ENCODE measurements at regions not wholly inside any gene's neighbourhood (a gene's known extent, or its start where the extent isn't known, plus 50 kb on each side); places are given as distances from the start of the nearest gene placed in this dataset.

DNA sequence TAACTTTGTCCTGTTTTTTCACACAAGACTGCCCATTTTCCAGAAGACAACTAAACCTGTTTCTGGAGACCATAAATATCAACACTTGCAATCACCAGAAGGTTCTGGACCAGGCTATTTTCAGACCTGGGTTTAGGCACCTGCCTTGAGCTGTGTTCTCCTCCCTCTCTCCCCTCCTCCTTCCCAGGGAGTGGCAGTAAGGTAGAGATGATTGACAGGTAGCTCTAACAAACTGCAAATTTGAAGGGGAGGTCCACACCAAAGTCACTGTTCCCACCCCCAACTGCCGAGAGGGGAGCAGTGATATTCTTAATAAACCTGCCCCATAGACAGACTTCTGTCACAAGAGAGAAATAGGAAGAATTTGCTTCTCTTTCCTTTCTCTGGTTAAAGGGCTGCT lies 91.2 kb upstream of the BACH2 start:
- Histone ChIP-seq H2AFZ (ENCODE audit: low read length, unreplicated experiment) (no peak overlapping the region), H3K4me3 (ENCODE audit: low read depth, low read length) (no peak overlapping the region), H3K4me1 (ENCODE audit: control insufficient read depth, insufficient read depth, low read length, unreplicated experiment) (peaks cover 11% of the 10 kb centered on the region), H3K27me3 (ENCODE audit: insufficient read depth, low read length) (no peaks in the 10 kb centered on the region), H3K79me2 (ENCODE audit: control insufficient read depth, insufficient read depth, low read length, unreplicated experiment) (no peaks in the 10 kb centered on the region), H3K27ac (ENCODE audit: low read depth, low read length) (no peak overlapping the region), H3K36me3 (ENCODE audit: insufficient read depth, low read length) (no peaks in the 10 kb centered on the region)

DNA sequence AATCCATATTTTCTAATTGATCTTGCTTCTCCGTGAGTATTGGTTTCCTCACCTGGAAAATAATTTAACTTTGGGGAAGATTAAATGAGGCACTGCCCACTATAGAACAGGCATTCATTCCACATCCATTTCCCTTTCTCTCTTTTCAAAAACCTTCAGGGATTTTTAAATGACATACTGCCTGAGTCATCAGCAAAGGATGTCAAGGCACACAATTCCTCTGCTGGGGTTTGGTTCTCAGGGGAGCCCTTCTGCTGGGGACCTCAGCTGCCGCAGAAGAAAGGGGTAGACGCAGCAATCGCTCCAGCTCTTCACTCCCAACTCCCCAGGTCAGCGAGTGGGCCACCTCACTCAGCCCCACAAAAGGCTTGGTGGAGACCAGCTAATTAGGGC lies 90.7 kb upstream of the BACH2 start:
- no peaks in the 10 kb centered on the region for H3K79me2 ChIP-seq (ENCODE audit: control insufficient read depth, insufficient read depth, low read length, unreplicated experiment)
- peaks cover 11% of the 10 kb centered on the region for H3K4me1 ChIP-seq (ENCODE audit: control insufficient read depth, insufficient read depth, low read length, unreplicated experiment)
- no peak overlapping the region for H3K4me3 ChIP-seq (ENCODE audit: low read depth, low read length)
- H3K27ac ChIP-seq (ENCODE audit: low read depth, low read length): no peak overlapping the region
- no peak overlapping the region for H2AFZ ChIP-seq (ENCODE audit: low read length, unreplicated experiment)
- H3K36me3 ChIP-seq (ENCODE audit: insufficient read depth, low read length): no peaks in the 10 kb centered on the region
- 0 out of 2 replicates have a peak, but pooled peaks cover 1% of the 10 kb centered on the region for H3K27me3 ChIP-seq (ENCODE audit: insufficient read depth, low read length)

DNA sequence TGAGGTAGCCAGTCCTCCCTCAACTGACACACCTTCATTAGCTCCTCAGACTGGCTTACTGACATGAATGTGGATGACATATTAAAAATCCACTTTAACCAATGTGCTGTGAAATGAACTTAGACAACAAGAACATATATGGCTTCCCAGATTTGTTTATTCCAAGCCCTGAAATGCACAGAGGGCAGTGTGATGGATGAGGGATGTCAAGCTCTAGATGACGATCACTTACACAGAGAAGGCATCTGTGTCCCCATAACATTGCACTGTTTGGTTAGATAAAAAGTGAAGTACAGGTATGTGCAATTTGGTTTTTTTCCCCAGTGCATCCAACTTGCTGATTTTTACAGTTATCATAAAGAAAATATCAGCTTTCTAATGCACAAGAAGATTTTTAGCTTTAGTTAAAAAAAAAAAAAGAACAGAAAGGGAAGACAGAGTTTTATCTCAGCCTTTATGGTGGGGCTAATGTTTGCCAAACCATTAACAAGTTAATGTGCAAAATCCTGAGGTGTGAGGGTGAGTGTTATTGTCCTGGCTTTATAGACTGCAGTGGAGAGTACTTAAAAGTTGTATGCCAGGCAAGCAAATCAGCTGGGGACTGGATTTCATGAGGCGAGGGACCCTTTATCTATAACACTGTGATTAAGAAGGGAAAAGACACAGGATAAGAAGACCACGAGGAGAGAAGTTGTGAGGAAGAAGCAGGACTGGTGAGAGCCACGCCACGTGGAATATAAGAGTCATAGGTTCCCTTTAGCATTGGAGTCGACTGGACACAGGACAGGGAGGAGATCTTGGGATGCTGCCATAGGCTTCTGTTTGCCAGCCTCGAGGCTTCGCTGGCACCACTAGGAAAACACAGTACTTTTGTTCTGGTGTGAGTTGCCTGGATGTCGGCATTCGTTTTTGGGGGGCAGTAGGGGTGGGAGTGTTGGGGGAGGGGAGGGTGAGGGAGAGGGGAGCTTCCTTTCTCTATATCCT lies 90.0 kb upstream of the BACH2 start:
- Histone ChIP-seq H3K36me3 (ENCODE audit: insufficient read depth, low read length) (no peaks in the 10 kb centered on the region), H3K4me1 (ENCODE audit: control insufficient read depth, insufficient read depth, low read length, unreplicated experiment) (peaks cover 11% of the 10 kb centered on the region), H3K4me3 (ENCODE audit: low read depth, low read length) (no peak overlapping the region), H3K27ac (ENCODE audit: low read depth, low read length) (no peak overlapping the region), H3K27me3 (ENCODE audit: insufficient read depth, low read length) (peaks cover 6% of the 10 kb centered on the region; the same call in 1 of the 2 replicates), H2AFZ (ENCODE audit: low read length, unreplicated experiment) (no peak overlapping the region), H3K79me2 (ENCODE audit: control insufficient read depth, insufficient read depth, low read length, unreplicated experiment) (no peaks in the 10 kb centered on the region)

GRCh38 chr6:90385759-90386313 lies 89.2 kb upstream of the BACH2 start:
- no peak overlapping the region for H3K27ac ChIP-seq (ENCODE audit: low read depth, low read length)
- H3K36me3 ChIP-seq (ENCODE audit: insufficient read depth, low read length): no peaks in the 10 kb centered on the region
- H2AFZ ChIP-seq (ENCODE audit: low read length, unreplicated experiment): no peak overlapping the region
- no peak overlapping the region for H3K4me3 ChIP-seq (ENCODE audit: low read depth, low read length)
- H3K79me2 ChIP-seq (ENCODE audit: control insufficient read depth, insufficient read depth, low read length, unreplicated experiment): no peaks in the 10 kb centered on the region
- peaks cover 13% of the 10 kb centered on the region; the same call in 1 of the 2 replicates for H3K27me3 ChIP-seq (ENCODE audit: insufficient read depth, low read length)
- H3K4me1 ChIP-seq (ENCODE audit: control insufficient read depth, insufficient read depth, low read length, unreplicated experiment): peaks cover 11% of the 10 kb centered on the region

DNA sequence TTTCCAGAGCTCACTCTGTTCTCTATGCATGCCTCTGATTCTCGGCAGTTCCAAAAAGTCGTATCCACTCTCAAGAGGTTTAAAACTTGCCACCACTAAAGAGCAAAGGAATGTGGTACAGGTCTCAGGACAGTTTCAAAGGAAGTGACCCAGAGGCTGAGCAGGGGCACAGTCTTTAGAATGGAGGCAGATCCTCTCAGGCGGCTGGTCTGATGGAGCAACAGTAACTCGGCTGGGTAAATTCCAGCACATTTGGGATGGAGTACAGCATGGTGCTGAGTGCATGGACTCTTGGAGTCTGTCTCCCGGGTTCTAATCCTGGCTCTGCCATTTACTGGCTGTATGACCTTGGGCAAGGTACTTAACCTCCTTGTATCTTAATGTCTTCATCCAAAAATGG lies 88.1 kb upstream of the BACH2 start:
- Histone ChIP-seq H3K4me1 (ENCODE audit: control insufficient read depth, insufficient read depth, low read length, unreplicated experiment) (peaks cover 11% of the 10 kb centered on the region), H3K27ac (ENCODE audit: low read depth, low read length) (no peak overlapping the region), H2AFZ (ENCODE audit: low read length, unreplicated experiment) (no peak overlapping the region), H3K79me2 (ENCODE audit: control insufficient read depth, insufficient read depth, low read length, unreplicated experiment) (no peaks in the 10 kb centered on the region), H3K4me3 (ENCODE audit: low read depth, low read length) (no peak overlapping the region), H3K27me3 (ENCODE audit: insufficient read depth, low read length) (peaks cover 13% of the 10 kb centered on the region; the same call in 1 of the 2 replicates), H3K36me3 (ENCODE audit: insufficient read depth, low read length) (no peaks in the 10 kb centered on the region)

DNA sequence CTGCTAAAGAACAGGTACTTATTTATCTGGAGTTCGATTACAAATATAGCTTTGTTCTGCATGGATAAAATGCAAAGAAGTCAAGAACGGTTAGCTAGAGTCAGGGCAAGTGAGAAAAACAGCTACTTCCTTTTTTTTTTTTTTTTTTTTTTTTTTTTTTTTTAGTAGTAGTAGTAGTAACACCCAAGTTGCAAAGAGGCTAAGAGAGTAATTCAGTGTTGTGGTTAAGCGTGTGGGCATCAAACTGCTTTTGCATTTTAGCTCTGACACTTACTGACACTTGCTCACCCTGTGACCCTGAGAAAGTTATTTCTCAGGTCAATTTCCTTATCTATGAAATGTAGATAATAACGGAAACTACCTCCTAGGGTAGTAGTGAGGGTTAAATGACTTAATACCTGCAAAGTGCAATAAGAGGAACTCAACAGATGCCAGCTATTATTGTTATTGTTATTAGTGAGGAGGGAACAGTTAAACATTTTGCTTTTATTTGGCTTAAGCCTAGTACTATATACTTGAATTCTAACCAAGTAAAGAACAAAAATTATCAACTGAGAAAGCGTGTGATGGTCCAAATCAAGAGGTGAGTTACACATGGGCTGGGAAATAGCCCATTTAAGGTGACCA lies 86.7 kb upstream of the BACH2 start:
- H3K36me3 ChIP-seq (ENCODE audit: insufficient read depth, low read length): no peaks in the 10 kb centered on the region
- H2AFZ ChIP-seq (ENCODE audit: low read length, unreplicated experiment): no peak overlapping the region
- no peak overlapping the region for H3K4me3 ChIP-seq (ENCODE audit: low read depth, low read length)
- H3K4me1 ChIP-seq (ENCODE audit: control insufficient read depth, insufficient read depth, low read length, unreplicated experiment): peaks cover 11% of the 10 kb centered on the region
- H3K27ac ChIP-seq (ENCODE audit: low read depth, low read length): no peak overlapping the region
- H3K79me2 ChIP-seq (ENCODE audit: control insufficient read depth, insufficient read depth, low read length, unreplicated experiment): no peaks in the 10 kb centered on the region
- peaks cover 13% of the 10 kb centered on the region; the same call in 1 of the 2 replicates for H3K27me3 ChIP-seq (ENCODE audit: insufficient read depth, low read length)

- Histone ChIP-seq H3K4me1 (ENCODE audit: control insufficient read depth, insufficient read depth, low read length, unreplicated experiment) (peaks cover 10% of the 10 kb centered on the region), H3K27ac (ENCODE audit: low read depth, low read length) (no peak overlapping the region), H3K79me2 (ENCODE audit: control insufficient read depth, insufficient read depth, low read length, unreplicated experiment) (no peaks in the 10 kb centered on the region), H3K36me3 (ENCODE audit: insufficient read depth, low read length) (no peaks in the 10 kb centered on the region), H2AFZ (ENCODE audit: low read length, unreplicated experiment) (no peak overlapping the region), H3K4me3 (ENCODE audit: low read depth, low read length) (no peak overlapping the region), H3K27me3 (ENCODE audit: insufficient read depth, low read length) (peaks cover 13% of the 10 kb centered on the region; the same call in 1 of the 2 replicates)
Measured at GRCh38 chr6:90382760-90383159, 86.1 kb upstream of the BACH2 start.

- peaks cover 15% of the 10 kb centered on the region for H3K4me1 ChIP-seq (ENCODE audit: control insufficient read depth, insufficient read depth, low read length, unreplicated experiment)
- no peaks in the 10 kb centered on the region for H3K79me2 ChIP-seq (ENCODE audit: control insufficient read depth, insufficient read depth, low read length, unreplicated experiment)
- H3K27ac ChIP-seq (ENCODE audit: low read depth, low read length): peak overlapping the region; percentile 66
- no peak overlapping the region for H3K4me3 ChIP-seq (ENCODE audit: low read depth, low read length)
- H3K36me3 ChIP-seq (ENCODE audit: insufficient read depth, low read length): no peaks in the 10 kb centered on the region
- peak overlapping the region; percentile 15 for H2AFZ ChIP-seq (ENCODE audit: low read length, unreplicated experiment)
- H3K27me3 ChIP-seq (ENCODE audit: insufficient read depth, low read length): no peaks in the 10 kb centered on the region
Measured at GRCh38 chr6:90375681-90376439, 79.2 kb upstream of the BACH2 start.

- Histone ChIP-seq H3K27ac (ENCODE audit: low read depth, low read length) (no peak overlapping the region), H2AFZ (ENCODE audit: low read length, unreplicated experiment) (no peak overlapping the region), H3K79me2 (ENCODE audit: control insufficient read depth, insufficient read depth, low read length, unreplicated experiment) (no peaks in the 10 kb centered on the region), H3K36me3 (ENCODE audit: insufficient read depth, low read length) (no peaks in the 10 kb centered on the region), H3K4me1 (ENCODE audit: control insufficient read depth, insufficient read depth, low read length, unreplicated experiment) (peaks cover 31% of the 10 kb centered on the region), H3K4me3 (ENCODE audit: low read depth, low read length) (no peak overlapping the region), H3K27me3 (ENCODE audit: insufficient read depth, low read length) (no peaks in the 10 kb centered on the region)
Measured at GRCh38 chr6:90374201-90374600, 77.6 kb upstream of the BACH2 start.

DNA sequence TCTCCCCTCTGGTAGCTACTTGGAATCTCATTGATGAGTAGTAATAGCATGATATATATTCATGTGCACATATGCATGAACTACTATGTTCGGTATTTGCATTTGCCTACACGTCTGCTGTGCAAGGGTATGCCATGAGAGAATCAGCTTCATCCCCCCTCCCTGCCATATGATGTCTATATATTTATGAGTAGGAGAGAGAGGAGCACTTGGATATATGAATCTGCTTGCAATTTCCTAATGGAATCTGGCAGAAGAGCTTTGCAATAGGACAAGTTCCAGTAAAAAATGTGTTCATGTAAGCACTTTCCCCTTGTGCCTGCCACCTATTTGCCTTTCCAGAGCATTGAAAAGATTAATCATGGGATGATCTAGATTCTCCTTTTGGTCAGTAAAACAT lies 76.2 kb upstream of the BACH2 start:
- Histone ChIP-seq H3K27me3 (ENCODE audit: insufficient read depth, low read length) (no peaks in the 10 kb centered on the region), H3K36me3 (ENCODE audit: insufficient read depth, low read length) (no peaks in the 10 kb centered on the region), H2AFZ (ENCODE audit: low read length, unreplicated experiment) (no peak overlapping the region), H3K4me1 (ENCODE audit: control insufficient read depth, insufficient read depth, low read length, unreplicated experiment) (peaks cover 40% of the 10 kb centered on the region), H3K4me3 (ENCODE audit: low read depth, low read length) (no peak overlapping the region), H3K79me2 (ENCODE audit: control insufficient read depth, insufficient read depth, low read length, unreplicated experiment) (no peaks in the 10 kb centered on the region), H3K27ac (ENCODE audit: low read depth, low read length) (no peak overlapping the region)

Data from ACC112 (cell line).